Prostate gland (tissue), 2 donors: ENCODE measurements at regions not wholly inside any gene's neighbourhood (a gene's known extent, or its start where the extent isn't known, plus 50 kb on each side); places are given as distances from the start of the nearest gene placed in this dataset.

Experiments used
- DNase-seq: peaks from one replicate; pipeline ENCODE4 v3.0.0-alpha.2; 2019; ENCODE audit warnings: low spot score
- H3K27ac ChIP-seq, 2 donors: fragments of 200-600 bp; sonication (generic); 2 replicates each; pipeline ENCODE4 v1.5.1; 2017 to 2019
- H3K27me3 ChIP-seq: fragments of 200-600 bp; sonication (generic); replicated peaks from 2 replicates; pipeline ENCODE4 v1.5.1; 2019; ENCODE audit not compliant: insufficient read depth
- H3K36me3 ChIP-seq, 2 donors: fragments of 200-600 bp; sonication (generic); 1 replicate in 1 of 2; 2 replicates in 1 of 2; pipeline versions ENCODE4 v1.5.1 to v1.8.1; 2017 to 2019
- H3K4me1 ChIP-seq: fragments of 200-600 bp; sonication (generic); replicated peaks from 2 replicates; pipeline ENCODE4 v1.5.1; 2019
- H3K4me3 ChIP-seq, 2 donors: fragments of 200-600 bp; sonication (generic); 2 replicates each; pipeline ENCODE4 v1.5.1; 2017 to 2019
- H3K9me3 ChIP-seq: fragments of 200-600 bp; sonication (generic); 2 replicates; pipeline ENCODE4 v1.5.1; 2017
- POLR2A ChIP-seq: fragments of 450-650 bp; IDR thresholded peaks from one replicate; pipeline ENCODE4 v1.6.1; 2016; ENCODE audit warnings: antibody characterized with exemption, mild to moderate bottlenecking
- POLR2AphosphoS5 ChIP-seq: sonication (generic); formaldehyde crosslinking; IDR thresholded peaks from one replicate; pipeline ENCODE4 v1.6.1; 2017; ENCODE audit warnings: antibody characterized with exemption
- WGBS: methylation state at CpG from one replicate; pipeline ENCODE4 v1.1.5; 2018; 5-methylcytosine and 5-hydroxymethylcytosine counted together
- intact Hi-C: fragments of 100-400 bp; cut with DNase I; formaldehyde crosslinking; loops from one replicate; pipeline ENCODE4 v1.14.2; 2022
- TF ChIP-seq, protein P1 (sequence below), 4 experiments: fragments of 200-600 bp in 2 of 4; fragments of 450-650 bp in 2 of 4; sonication (generic) in 2 of 4; IDR thresholded peaks; 1 replicate in 3 of 4; 2 replicates in 1 of 4; pipeline ENCODE4 v1.5.1; 2016 to 2019; ENCODE audit warnings: antibody characterized with exemption in 4 of 4, mild to moderate bottlenecking in 2 of 4, moderate library complexity in 2 of 4

DNA sequence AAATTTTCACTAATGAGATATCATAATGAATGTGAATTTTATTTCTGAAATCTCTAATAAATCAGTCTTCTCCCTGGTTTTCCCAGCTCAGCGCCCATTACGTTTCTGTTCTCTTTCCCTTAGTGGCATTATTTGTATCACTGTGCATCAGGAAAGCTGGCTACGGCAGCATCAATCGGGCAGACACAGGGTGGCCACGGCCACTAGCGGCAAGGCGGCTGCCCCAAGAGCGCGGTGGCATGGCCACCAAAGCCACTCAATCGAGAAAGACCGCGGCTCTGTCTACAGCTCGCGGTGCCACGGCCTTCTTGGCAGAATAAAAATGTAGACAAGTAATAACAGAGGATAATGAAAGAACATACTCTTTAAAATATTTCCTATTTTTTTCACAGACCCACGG, 168.0 kb downstream of the RPIA start:
- DNase-seq: no peak
- Histone ChIP-seq H3K4me1 (no peaks in the 10 kb centered on the region), H3K36me3 (no peaks in the 10 kb centered on the region), H3K27me3 (no peaks in the 10 kb centered on the region), H3K27ac (no peak overlapping the region), H3K9me3 (no peaks in the 10 kb centered on the region), H3K4me3 (no peak overlapping the region)
- WGBS: 90% methylated on average over 16 of the region's 16 CpGs
- intact Hi-C loops: no loop called here
- TF ChIP-seq, protein P1, sequence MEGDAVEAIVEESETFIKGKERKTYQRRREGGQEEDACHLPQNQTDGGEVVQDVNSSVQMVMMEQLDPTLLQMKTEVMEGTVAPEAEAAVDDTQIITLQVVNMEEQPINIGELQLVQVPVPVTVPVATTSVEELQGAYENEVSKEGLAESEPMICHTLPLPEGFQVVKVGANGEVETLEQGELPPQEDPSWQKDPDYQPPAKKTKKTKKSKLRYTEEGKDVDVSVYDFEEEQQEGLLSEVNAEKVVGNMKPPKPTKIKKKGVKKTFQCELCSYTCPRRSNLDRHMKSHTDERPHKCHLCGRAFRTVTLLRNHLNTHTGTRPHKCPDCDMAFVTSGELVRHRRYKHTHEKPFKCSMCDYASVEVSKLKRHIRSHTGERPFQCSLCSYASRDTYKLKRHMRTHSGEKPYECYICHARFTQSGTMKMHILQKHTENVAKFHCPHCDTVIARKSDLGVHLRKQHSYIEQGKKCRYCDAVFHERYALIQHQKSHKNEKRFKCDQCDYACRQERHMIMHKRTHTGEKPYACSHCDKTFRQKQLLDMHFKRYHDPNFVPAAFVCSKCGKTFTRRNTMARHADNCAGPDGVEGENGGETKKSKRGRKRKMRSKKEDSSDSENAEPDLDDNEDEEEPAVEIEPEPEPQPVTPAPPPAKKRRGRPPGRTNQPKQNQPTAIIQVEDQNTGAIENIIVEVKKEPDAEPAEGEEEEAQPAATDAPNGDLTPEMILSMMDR (IDR thresholded peaks at IDR 0.05): no peak
- no peak for TF ChIP-seq POLR2A
- no peak for TF ChIP-seq POLR2AphosphoS5

DNA sequence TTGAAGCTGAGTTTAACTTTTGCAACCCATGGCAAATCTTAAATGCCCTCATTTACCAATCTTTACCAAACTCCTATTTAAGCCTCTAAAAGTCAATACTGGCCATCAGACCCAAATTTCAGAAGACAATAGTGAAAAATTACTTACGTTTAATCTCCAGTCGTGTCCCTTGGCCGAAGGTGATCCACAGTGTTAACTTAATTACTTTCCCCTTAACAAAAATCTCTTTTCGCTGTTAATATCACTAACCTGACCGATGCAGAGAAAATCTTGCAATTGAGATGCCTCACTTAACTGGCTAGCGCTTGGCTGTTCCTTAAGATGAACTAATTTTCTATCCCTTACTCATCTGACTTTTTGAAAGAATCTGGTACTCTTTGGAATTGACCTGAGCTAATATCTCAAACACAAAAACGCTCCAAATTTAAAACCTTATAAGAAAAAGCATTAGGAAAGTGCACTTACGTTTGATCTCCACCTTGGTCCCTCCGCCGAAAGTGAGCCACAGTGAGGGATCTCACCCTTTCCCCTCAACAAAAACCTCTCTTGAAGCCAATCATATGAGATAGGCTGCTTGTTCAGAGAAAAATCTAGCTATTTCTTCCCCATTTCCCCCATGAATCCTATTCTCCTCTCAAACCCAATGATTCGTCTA, 169.1 kb downstream of the RPIA start:
- intact Hi-C loops: no loop called here
- WGBS: 94% methylated on average over 11 of the region's 11 CpGs
- Histone ChIP-seq H3K27me3 (no peaks in the 10 kb centered on the region), H3K9me3 (no peaks in the 10 kb centered on the region), H3K4me1 (no peaks in the 10 kb centered on the region), H3K4me3 (no peak overlapping the region), H3K27ac (no peak overlapping the region), H3K36me3 (no peaks in the 10 kb centered on the region)
- no peak for TF ChIP-seq POLR2A
- TF ChIP-seq, protein P1 (IDR thresholded peaks at IDR 0.05): no peak
- no peak for TF ChIP-seq POLR2AphosphoS5
- DNase-seq: no peak

DNA sequence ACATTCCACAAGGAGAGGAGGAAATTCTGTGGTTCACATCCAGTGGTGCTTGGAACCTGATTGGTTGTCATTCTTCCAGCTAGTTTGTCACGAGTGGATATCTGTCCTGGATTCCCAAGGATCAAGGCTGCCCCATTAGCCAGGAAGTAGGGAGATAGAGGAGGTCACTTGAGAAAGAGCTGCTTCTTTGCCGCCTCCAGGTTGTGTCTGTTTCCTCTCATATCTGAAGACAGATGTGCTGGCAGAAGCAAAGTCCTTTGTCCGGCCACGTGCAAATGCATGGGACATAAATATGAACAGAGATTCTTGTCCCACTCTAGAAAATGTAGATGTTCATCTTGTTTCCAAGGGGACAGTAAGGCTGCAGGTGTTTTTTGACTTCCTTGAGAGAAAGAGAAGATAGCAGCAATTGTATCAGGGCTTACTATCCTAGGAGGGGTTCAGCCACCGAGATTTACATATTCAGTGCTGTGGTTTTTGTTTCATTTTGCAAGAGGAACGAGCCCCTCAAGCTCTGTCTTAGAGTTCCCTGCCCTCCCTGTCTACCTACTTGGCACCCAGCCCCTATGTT, 174.4 kb downstream of the RPIA start:
- Histone ChIP-seq H3K4me3 (no peak overlapping the region), H3K9me3 (no peaks in the 10 kb centered on the region), H3K4me1 (no peaks in the 10 kb centered on the region), H3K27me3 (no peaks in the 10 kb centered on the region), H3K27ac (no peak overlapping the region), H3K36me3 (no peaks in the 10 kb centered on the region)
- no peak for DNase-seq
- 51% methylated on average over 6 of the region's 6 CpGs for WGBS
- no peak for TF ChIP-seq POLR2AphosphoS5
- TF ChIP-seq, protein P1 (IDR thresholded peaks at IDR 0.05): no peak
- no peak for TF ChIP-seq POLR2A
- intact Hi-C loops: no loop called here

DNA sequence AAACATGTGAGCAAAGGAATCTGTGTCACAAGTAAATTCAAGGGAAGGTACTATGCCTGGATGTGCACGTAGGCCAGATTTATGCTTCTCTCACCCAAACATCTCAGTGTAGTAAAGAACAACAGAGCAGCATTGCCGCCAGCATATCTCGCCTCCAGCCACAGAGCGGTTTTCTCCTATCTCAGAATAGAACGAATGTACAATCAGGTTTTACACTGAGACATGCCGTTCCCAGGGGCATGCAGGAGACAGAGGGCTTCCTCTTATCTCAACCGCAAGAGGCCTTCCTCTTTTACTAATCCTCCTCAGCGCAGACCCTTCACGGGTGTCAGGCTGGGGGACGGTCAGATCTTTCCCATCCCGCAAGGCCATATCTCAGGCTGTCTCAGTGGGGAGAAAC, 175.3 kb downstream of the RPIA start:
- no peak for DNase-seq
- H3K4me3 ChIP-seq: no peak overlapping the region
- 56% methylated on average over 11 of the region's 11 CpGs for WGBS
- no peaks in the 10 kb centered on the region for H3K9me3 ChIP-seq
- H3K27ac ChIP-seq: no peak overlapping the region
- TF ChIP-seq POLR2A (no peak), POLR2AphosphoS5 (no peak)
- TF ChIP-seq, protein P1 (IDR thresholded peaks at IDR 0.05): no peak
- no peaks in the 10 kb centered on the region for H3K4me1 ChIP-seq
- no peaks in the 10 kb centered on the region for H3K36me3 ChIP-seq
- intact Hi-C loops: no loop called here
- no peaks in the 10 kb centered on the region for H3K27me3 ChIP-seq

DNA sequence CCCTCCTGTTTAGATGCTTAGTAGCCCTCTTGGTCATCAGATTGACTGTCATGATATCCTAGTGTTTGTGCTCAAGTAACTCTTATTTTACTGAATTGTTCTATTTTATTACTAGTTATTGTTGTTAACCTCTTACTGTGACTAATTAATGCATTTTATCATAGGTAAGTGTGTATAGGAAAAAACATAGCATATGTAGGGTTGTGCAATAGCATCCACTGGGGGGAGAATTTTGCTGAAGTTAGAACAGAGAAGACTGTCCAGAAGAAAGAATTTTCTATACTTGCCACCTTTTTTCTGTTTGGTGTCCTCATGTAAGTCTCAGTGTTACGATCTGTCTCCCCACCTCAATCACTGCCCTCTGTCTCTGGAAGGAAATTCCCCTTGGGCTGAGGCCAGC, 177.4 kb downstream of the RPIA start:
- 79% methylated on average over 1 of the region's 1 CpG for WGBS
- no peak for TF ChIP-seq POLR2A
- no peak for TF ChIP-seq POLR2AphosphoS5
- TF ChIP-seq, protein P1 (IDR thresholded peaks at IDR 0.05): no peak
- DNase-seq: no peak

More for the DNA sequence above, 177.4 kb downstream of the RPIA start:
- H3K27me3 ChIP-seq: no peaks in the 10 kb centered on the region
- intact Hi-C loops: no loop called here
- no peaks in the 10 kb centered on the region for H3K4me1 ChIP-seq
- no peak overlapping the region for H3K27ac ChIP-seq
- H3K9me3 ChIP-seq: no peaks in the 10 kb centered on the region
- H3K36me3 ChIP-seq: no peaks in the 10 kb centered on the region
- no peak overlapping the region for H3K4me3 ChIP-seq
